ENCODE measurements at regions not wholly inside any gene's neighbourhood (a gene's known extent, or its start where the extent isn't known, plus 50 kb on each side); places are given as distances from the start of the nearest gene placed in this dataset.

DNA sequence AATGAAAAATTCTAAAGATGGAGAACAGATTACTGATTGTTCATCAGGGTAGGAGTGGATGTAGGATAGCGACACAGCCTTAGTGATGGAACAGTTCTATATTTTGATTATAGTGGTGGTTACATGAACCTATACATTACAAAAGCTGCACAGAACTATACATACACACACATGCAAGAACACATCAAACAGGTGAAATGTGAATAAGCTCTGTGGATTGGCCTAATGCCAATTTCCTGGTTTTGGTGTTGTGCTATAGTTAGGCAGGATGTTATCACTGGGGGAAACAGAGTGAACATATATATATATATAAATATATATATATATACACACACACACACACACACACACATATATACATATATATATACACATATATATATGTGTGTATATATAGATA is 76.4 kb upstream of the PIK3CG start:
- Histone ChIP-seq H3K27me3 (ENCODE audit: insufficient read depth, low read length) (no peaks in the 10 kb centered on the region), H4K12ac (ENCODE audit: low read depth, low read length) (no peak overlapping the region), H2AFZ (ENCODE audit: insufficient read depth, low read length, poor library complexity) (no peak overlapping the region), H3K23ac (ENCODE audit: low read length) (no peak overlapping the region), H3K4me1 (ENCODE audit: control insufficient read depth in 1 of 2, insufficient read depth in 2 of 2, low read length in 2 of 2) (no peaks in the 10 kb centered on the region), H3K36me3 (ENCODE audit: control insufficient read depth in 1 of 2, insufficient read depth in 2 of 2, low read length in 2 of 2) (no peaks in the 10 kb centered on the region), H2BK5ac (ENCODE audit: low read depth, low read length, poor library complexity) (no peak overlapping the region), H3K18ac (ENCODE audit: low read length) (no peak overlapping the region), H3K4ac (ENCODE audit: low read depth, low read length) (no peak overlapping the region), H2BK120ac (ENCODE audit: insufficient read depth, low read length, poor library complexity) (no peak overlapping the region), H3K4me2 (ENCODE audit: low read length) (no peak overlapping the region), H2AK5ac (ENCODE audit: low read length) (no peak overlapping the region), H4K8ac (ENCODE audit: low read depth, low read length) (no peak overlapping the region), H3K9ac (ENCODE audit: low read length) (no peak overlapping the region), H3K4me3 (ENCODE audit: low read depth, low read length) (no peak overlapping the region), H3K14ac (ENCODE audit: low read length) (no peak overlapping the region), H2BK12ac (ENCODE audit: low read length) (no peak overlapping the region), H3K79me2 (ENCODE audit: control insufficient read depth, insufficient read depth, low read length, poor library complexity) (no peaks in the 10 kb centered on the region), H3K9me3 (ENCODE audit: insufficient read depth, low read depth, low read length) (no peaks in the 10 kb centered on the region), H4K91ac (ENCODE audit: low read depth, low read length) (no peak overlapping the region), H3K27ac (ENCODE audit: low read depth, low read length) (no peak overlapping the region), H3K79me1 (ENCODE audit: low read length) (no peaks in the 10 kb centered on the region)
- no CpG with 5 or more reads among the region's 1 CpG for WGBS (ENCODE audit: extremely low coverage, insufficient coverage, insufficient read length)
- DNase-seq: no peak

DNA sequence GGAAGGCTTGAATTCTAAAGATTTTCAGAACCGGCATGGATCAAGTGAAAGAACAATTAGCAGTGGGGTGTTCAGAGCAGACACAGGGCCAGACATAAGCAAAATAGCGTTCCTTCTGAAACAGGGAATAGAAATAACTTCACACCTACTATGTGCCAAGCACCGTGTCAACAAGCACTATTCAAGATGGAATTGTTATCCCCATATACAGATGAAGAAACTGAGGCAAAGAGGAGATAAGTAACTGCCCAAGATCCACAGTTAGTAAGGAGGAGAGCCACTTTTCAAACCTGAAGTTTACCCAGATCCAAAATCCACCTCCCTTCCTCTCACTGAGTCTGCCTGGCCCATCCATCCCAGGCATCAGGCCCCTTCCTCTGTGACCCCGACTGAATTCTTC is 73.6 kb upstream of the PIK3CG start:
- Histone ChIP-seq H3K4me1 (ENCODE audit: control insufficient read depth in 1 of 2, insufficient read depth in 2 of 2, low read length in 2 of 2) (no peaks in the 10 kb centered on the region), H3K4me3 (ENCODE audit: low read depth, low read length) (no peak overlapping the region), H4K8ac (ENCODE audit: low read depth, low read length) (no peak overlapping the region), H3K36me3 (ENCODE audit: control insufficient read depth in 1 of 2, insufficient read depth in 2 of 2, low read length in 2 of 2) (no peaks in the 10 kb centered on the region), H2AFZ (ENCODE audit: insufficient read depth, low read length, poor library complexity) (no peak overlapping the region), H4K12ac (ENCODE audit: low read depth, low read length) (no peak overlapping the region), H3K23ac (ENCODE audit: low read length) (no peak overlapping the region), H2BK120ac (ENCODE audit: insufficient read depth, low read length, poor library complexity) (no peak overlapping the region), H3K4me2 (ENCODE audit: low read length) (no peak overlapping the region), H2BK12ac (ENCODE audit: low read length) (no peak overlapping the region), H3K4ac (ENCODE audit: low read depth, low read length) (no peak overlapping the region), H4K91ac (ENCODE audit: low read depth, low read length) (no peak overlapping the region), H3K14ac (ENCODE audit: low read length) (no peak overlapping the region), H3K79me2 (ENCODE audit: control insufficient read depth, insufficient read depth, low read length, poor library complexity) (no peaks in the 10 kb centered on the region), H3K9ac (ENCODE audit: low read length) (no peak overlapping the region), H2AK5ac (ENCODE audit: low read length) (no peak overlapping the region), H2BK5ac (ENCODE audit: low read depth, low read length, poor library complexity) (no peak overlapping the region), H3K18ac (ENCODE audit: low read length) (no peak overlapping the region), H3K27me3 (ENCODE audit: insufficient read depth, low read length) (no peaks in the 10 kb centered on the region), H3K9me3 (ENCODE audit: insufficient read depth, low read depth, low read length) (no peaks in the 10 kb centered on the region), H3K79me1 (ENCODE audit: low read length) (no peaks in the 10 kb centered on the region), H3K27ac (ENCODE audit: low read depth, low read length) (no peak overlapping the region)
- no CpG with 5 or more reads among the region's 4 CpGs for WGBS (ENCODE audit: extremely low coverage, insufficient coverage, insufficient read length)
- no peak for DNase-seq

DNA sequence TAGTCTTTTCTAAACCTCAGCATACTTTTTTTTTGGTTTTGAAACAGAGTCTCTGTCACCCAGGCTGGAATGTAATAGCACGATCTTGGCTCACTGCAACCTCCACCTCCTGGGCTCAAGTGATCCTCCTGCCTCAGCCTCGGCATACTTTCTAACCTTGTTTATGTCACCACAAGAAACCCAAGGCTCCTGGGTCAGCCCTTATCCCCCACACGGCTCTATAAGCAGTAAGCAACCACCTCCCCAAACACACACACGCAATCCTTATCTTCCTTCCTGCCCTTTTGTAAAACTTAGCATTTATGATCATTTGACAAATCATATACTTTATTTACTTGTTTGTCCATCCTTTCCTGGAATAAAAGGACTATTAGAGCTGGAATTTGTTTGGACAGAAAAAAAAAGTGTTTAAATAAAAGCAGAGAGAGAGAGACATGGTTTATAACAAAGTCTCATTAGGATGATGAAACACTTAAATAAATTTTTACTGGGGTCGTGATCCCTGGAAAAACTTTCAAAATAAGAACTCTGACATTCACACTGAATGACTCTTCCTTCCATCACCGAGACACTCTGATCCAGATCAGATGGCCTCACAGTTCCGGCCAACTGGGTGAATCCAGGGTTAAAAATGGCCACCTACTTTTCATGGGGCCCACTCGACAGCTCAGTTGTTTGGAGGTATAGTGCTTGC is 72.7 kb upstream of the PIK3CG start:
- H2BK5ac ChIP-seq (ENCODE audit: low read depth, low read length, poor library complexity): no peak overlapping the region
- H3K4me2 ChIP-seq (ENCODE audit: low read length): no peak overlapping the region
- H3K79me1 ChIP-seq (ENCODE audit: low read length): no peaks in the 10 kb centered on the region
- no peaks in the 10 kb centered on the region for H3K79me2 ChIP-seq (ENCODE audit: control insufficient read depth, insufficient read depth, low read length, poor library complexity)
- no peak for DNase-seq
- H4K12ac ChIP-seq (ENCODE audit: low read depth, low read length): no peak overlapping the region
- H3K18ac ChIP-seq (ENCODE audit: low read length): no peak overlapping the region
- no peak overlapping the region for H2AK5ac ChIP-seq (ENCODE audit: low read length)
- H3K27ac ChIP-seq (ENCODE audit: low read depth, low read length): no peak overlapping the region
- no peak overlapping the region for H3K23ac ChIP-seq (ENCODE audit: low read length)
- H2BK120ac ChIP-seq (ENCODE audit: insufficient read depth, low read length, poor library complexity): no peak overlapping the region
- no peak overlapping the region for H3K14ac ChIP-seq (ENCODE audit: low read length)
- H3K9ac ChIP-seq (ENCODE audit: low read length): no peak overlapping the region
- no peak overlapping the region for H2AFZ ChIP-seq (ENCODE audit: insufficient read depth, low read length, poor library complexity)
- H3K4ac ChIP-seq (ENCODE audit: low read depth, low read length): no peak overlapping the region
- no peaks in the 10 kb centered on the region for H3K27me3 ChIP-seq (ENCODE audit: insufficient read depth, low read length)
- WGBS (ENCODE audit: extremely low coverage, insufficient coverage, insufficient read length): 100% methylated on average over 1 of the region's 8 CpGs
- H3K36me3 ChIP-seq (ENCODE audit: control insufficient read depth in 1 of 2, insufficient read depth in 2 of 2, low read length in 2 of 2): no peaks in the 10 kb centered on the region
- no peak overlapping the region for H4K8ac ChIP-seq (ENCODE audit: low read depth, low read length)
- no peaks in the 10 kb centered on the region for H3K4me1 ChIP-seq (ENCODE audit: control insufficient read depth in 1 of 2, insufficient read depth in 2 of 2, low read length in 2 of 2)
- no peak overlapping the region for H3K4me3 ChIP-seq (ENCODE audit: low read depth, low read length)
- H3K9me3 ChIP-seq (ENCODE audit: insufficient read depth, low read depth, low read length): no peaks in the 10 kb centered on the region
- no peak overlapping the region for H4K91ac ChIP-seq (ENCODE audit: low read depth, low read length)
- no peak overlapping the region for H2BK12ac ChIP-seq (ENCODE audit: low read length)

DNA sequence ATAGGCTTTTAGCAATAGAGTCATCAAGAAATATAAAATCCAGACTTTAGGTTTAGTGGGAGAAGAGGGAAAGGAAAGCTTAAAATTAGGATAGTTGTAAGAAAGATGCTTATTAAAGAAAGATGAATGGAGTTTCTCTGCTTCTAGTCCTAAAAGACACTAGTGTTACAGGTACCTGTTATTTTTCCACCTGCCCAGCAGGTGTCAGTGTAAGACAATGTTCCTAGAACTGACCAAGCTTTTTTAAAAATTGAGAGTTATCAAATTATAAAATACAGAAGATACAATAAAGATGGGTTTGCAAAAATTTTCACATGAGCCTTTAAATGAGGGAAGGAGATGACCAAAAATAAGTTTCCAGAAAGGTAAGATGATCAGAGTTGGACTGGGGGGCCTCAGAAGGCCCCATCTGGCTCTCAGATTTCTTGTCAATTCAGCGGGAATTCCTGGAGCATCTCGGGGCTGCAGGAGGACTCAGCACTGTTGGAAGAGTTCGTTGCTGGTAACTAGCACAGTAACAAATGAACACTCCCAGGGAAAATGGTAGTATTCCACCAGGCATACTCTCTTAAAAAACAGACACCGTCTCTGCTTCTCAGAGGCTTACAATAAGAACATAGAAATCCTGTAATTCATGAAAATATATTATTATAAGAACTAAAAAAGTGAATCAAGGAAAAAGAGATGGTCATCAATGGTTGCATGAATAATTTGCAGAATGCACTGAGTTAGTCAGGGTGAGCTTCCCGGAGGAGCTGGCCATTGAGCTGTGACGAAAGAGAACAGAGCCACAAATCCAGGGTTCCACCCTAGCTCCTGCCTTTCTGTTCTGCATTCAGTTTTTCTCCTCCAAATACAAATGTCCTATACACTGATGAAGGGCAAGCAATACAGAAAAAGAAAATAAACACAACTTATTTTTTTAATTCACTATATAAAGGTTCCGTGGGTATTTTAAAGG is 71.8 kb upstream of the PIK3CG start:
- H3K36me3 ChIP-seq (ENCODE audit: control insufficient read depth in 1 of 2, insufficient read depth in 2 of 2, low read length in 2 of 2): no peaks in the 10 kb centered on the region
- no peak overlapping the region for H2AFZ ChIP-seq (ENCODE audit: insufficient read depth, low read length, poor library complexity)
- no peak overlapping the region for H2AK5ac ChIP-seq (ENCODE audit: low read length)
- no peak overlapping the region for H3K4me3 ChIP-seq (ENCODE audit: low read depth, low read length)
- no peaks in the 10 kb centered on the region for H3K9me3 ChIP-seq (ENCODE audit: insufficient read depth, low read depth, low read length)
- H3K23ac ChIP-seq (ENCODE audit: low read length): no peak overlapping the region
- no peak overlapping the region for H2BK120ac ChIP-seq (ENCODE audit: insufficient read depth, low read length, poor library complexity)
- no CpG with 5 or more reads among the region's 7 CpGs for WGBS (ENCODE audit: extremely low coverage, insufficient coverage, insufficient read length)
- no peak overlapping the region for H4K8ac ChIP-seq (ENCODE audit: low read depth, low read length)
- no peaks in the 10 kb centered on the region for H3K27me3 ChIP-seq (ENCODE audit: insufficient read depth, low read length)
- peak in 1 of 2 donors; percentile 69 for DNase-seq
- H3K79me2 ChIP-seq (ENCODE audit: control insufficient read depth, insufficient read depth, low read length, poor library complexity): no peaks in the 10 kb centered on the region
- H2BK5ac ChIP-seq (ENCODE audit: low read depth, low read length, poor library complexity): no peak overlapping the region
- no peak overlapping the region for H3K4me2 ChIP-seq (ENCODE audit: low read length)
- no peaks in the 10 kb centered on the region for H3K4me1 ChIP-seq (ENCODE audit: control insufficient read depth in 1 of 2, insufficient read depth in 2 of 2, low read length in 2 of 2)
- H3K79me1 ChIP-seq (ENCODE audit: low read length): no peaks in the 10 kb centered on the region
- H3K4ac ChIP-seq (ENCODE audit: low read depth, low read length): no peak overlapping the region
- no peak overlapping the region for H2BK12ac ChIP-seq (ENCODE audit: low read length)
- no peak overlapping the region for H4K91ac ChIP-seq (ENCODE audit: low read depth, low read length)
- no peak overlapping the region for H3K18ac ChIP-seq (ENCODE audit: low read length)
- no peak overlapping the region for H3K14ac ChIP-seq (ENCODE audit: low read length)
- no peak overlapping the region for H4K12ac ChIP-seq (ENCODE audit: low read depth, low read length)
- no peak overlapping the region for H3K9ac ChIP-seq (ENCODE audit: low read length)
- H3K27ac ChIP-seq (ENCODE audit: low read depth, low read length): no peak overlapping the region
